IPS-20b (cell line): ENCODE measurements at regions not wholly inside any gene's neighbourhood (a gene's known extent, or its start where the extent isn't known, plus 50 kb on each side); places are given as distances from the start of the nearest gene placed in this dataset.

ENCODE experiments used
- H3K27ac ChIP-seq: one replicate; pipeline ENCODE4 v1.5.1; 2013; ENCODE audit warnings: low read length
- H3K27me3 ChIP-seq: 2 replicates; pipeline ENCODE4 v1.6.1; 2013; ENCODE audit warnings: mild to moderate bottlenecking, low read length, inconsistent platforms; ENCODE audit not compliant: insufficient read depth
- H3K36me3 ChIP-seq: 2 replicates; pipeline ENCODE4 v1.6.1; 2013; ENCODE audit warnings: low read depth, mild to moderate bottlenecking, inconsistent platforms, low read length, moderate library complexity; ENCODE audit not compliant: insufficient read depth
- H3K4me1 ChIP-seq: 2 replicates; pipeline ENCODE4 v1.6.1; 2013; ENCODE audit warnings: mild to moderate bottlenecking, control low read depth, inconsistent platforms, low read length, moderate library complexity; ENCODE audit not compliant: insufficient read depth
- H3K4me3 ChIP-seq: 2 replicates; pipeline ENCODE4 v1.5.1; 2013; ENCODE audit warnings: mild to moderate bottlenecking, low read length, inconsistent platforms
- H3K9ac ChIP-seq: 2 replicates; pipeline ENCODE4 v1.6.1; 2013; ENCODE audit warnings: low read depth, mild to moderate bottlenecking, inconsistent platforms, low read length, moderate library complexity
- H3K9me3 ChIP-seq: 2 replicates; pipeline ENCODE4 v1.6.1; 2013; ENCODE audit warnings: mild to moderate bottlenecking, low read depth, low read length, inconsistent platforms; ENCODE audit not compliant: insufficient read depth

GRCh38 chr10:31656851-31657433 is 271.7 kb downstream of the ARHGAP12 start:
- Histone ChIP-seq H3K9me3 (no peaks in the 10 kb centered on the region), H3K27ac (no peak overlapping the region), H3K4me3 (no peak overlapping the region), H3K9ac (no peak overlapping the region), H3K36me3 (no peaks in the 10 kb centered on the region), H3K4me1 (no peaks in the 10 kb centered on the region), H3K27me3 (no peaks in the 10 kb centered on the region)

DNA sequence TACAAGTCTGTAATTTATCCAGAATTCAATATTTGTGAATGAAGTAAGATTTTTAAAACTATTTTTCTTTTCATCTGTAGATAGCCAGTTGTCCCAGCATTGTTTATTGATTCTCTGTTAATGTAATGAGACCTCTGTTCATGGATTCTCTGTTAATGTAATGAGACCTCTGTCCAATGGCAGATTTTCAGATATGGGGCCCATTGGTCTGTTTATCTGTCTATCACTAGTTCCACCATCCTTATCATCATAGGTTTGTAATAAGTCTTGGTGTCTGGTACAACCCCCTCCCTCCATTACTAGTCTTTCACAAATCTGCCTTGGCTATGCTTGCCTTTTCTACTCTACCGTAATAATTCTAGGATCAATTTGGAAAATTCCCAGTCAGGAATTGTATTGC is 276.6 kb downstream of the ARHGAP12 start:
- H3K27me3 ChIP-seq, result no peaks in the 10 kb centered on the region
- no peak overlapping the region for H3K27ac ChIP-seq
- no peak overlapping the region for H3K4me3 ChIP-seq
- H3K4me1 ChIP-seq, result no peaks in the 10 kb centered on the region
- no peak overlapping the region for H3K9ac ChIP-seq
- H3K36me3 ChIP-seq, result no peaks in the 10 kb centered on the region
- no peaks in the 10 kb centered on the region for H3K9me3 ChIP-seq

- Histone ChIP-seq H3K4me1 (no peaks in the 10 kb centered on the region), H3K27me3 (no peaks in the 10 kb centered on the region), H3K9ac (no peak overlapping the region), H3K9me3 (no peaks in the 10 kb centered on the region), H3K4me3 (no peak overlapping the region), H3K36me3 (no peaks in the 10 kb centered on the region), H3K27ac (no peak overlapping the region)
Measured at GRCh38 chr10:31650010-31650409, 278.6 kb downstream of the ARHGAP12 start.

- H3K4me1 ChIP-seq, result no peaks in the 10 kb centered on the region
- no peak overlapping the region for H3K9ac ChIP-seq
- H3K36me3 ChIP-seq, result no peaks in the 10 kb centered on the region
- no peaks in the 10 kb centered on the region for H3K27me3 ChIP-seq
- H3K4me3 ChIP-seq, result no peak overlapping the region
- no peak overlapping the region for H3K27ac ChIP-seq
- H3K9me3 ChIP-seq, result no peaks in the 10 kb centered on the region
Measured at GRCh38 chr10:31648966-31649365, 279.7 kb downstream of the ARHGAP12 start.

- no peak overlapping the region for H3K9ac ChIP-seq
- H3K27me3 ChIP-seq, result no peaks in the 10 kb centered on the region
- H3K36me3 ChIP-seq, result no peaks in the 10 kb centered on the region
- no peak overlapping the region for H3K4me3 ChIP-seq
- no peaks in the 10 kb centered on the region for H3K4me1 ChIP-seq
- H3K27ac ChIP-seq, result no peak overlapping the region
- H3K9me3 ChIP-seq, result no peaks in the 10 kb centered on the region
Measured at GRCh38 chr10:31647861-31648260, 280.8 kb downstream of the ARHGAP12 start.

DNA sequence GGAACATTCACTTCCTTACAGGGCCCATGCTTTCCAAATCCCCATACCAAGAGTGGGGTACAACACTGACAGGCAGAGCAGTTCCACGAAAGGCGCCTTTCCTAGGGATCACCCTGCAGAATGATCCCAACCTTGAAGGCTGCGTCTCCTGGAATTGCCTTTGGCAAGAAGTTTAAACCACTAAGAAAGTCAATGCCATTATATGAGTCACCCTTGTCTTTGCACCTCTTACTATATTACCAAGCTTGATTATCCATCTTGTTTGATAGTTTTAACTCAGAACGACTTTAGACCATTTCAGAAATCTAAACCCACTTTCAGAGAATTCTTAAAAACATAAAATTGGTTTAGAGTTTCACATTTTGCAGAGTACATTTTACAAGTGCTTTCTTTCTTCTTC is 282.1 kb downstream of the ARHGAP12 start:
- H3K27me3 ChIP-seq, result no peaks in the 10 kb centered on the region
- H3K36me3 ChIP-seq, result no peaks in the 10 kb centered on the region
- H3K4me3 ChIP-seq, result no peak overlapping the region
- no peak overlapping the region for H3K9ac ChIP-seq
- no peak overlapping the region for H3K27ac ChIP-seq
- H3K4me1 ChIP-seq, result no peaks in the 10 kb centered on the region
- no peaks in the 10 kb centered on the region for H3K9me3 ChIP-seq

DNA sequence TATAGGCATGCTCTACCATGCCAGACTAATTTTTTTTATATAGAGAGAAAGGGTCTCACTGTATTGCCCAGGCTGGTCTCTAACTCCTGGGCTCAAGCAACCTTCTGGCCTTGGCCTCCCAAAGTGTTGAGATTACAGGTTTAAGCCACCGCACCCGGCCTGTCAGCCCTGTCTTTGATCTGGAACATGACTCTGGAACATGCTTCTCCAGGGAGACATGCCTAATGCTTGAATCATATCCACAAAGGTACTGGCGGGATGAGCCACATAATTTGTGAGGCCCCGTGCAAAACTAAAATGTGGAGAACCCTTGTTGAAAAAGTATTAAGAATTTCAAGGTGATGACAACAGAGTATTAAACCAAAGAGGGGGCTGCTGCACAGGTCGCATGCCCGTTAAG is 282.8 kb downstream of the ARHGAP12 start:
- Histone ChIP-seq H3K9me3 (no peaks in the 10 kb centered on the region), H3K36me3 (no peaks in the 10 kb centered on the region), H3K9ac (no peak overlapping the region), H3K27me3 (no peaks in the 10 kb centered on the region), H3K4me3 (no peak overlapping the region), H3K27ac (no peak overlapping the region), H3K4me1 (no peaks in the 10 kb centered on the region)

DNA sequence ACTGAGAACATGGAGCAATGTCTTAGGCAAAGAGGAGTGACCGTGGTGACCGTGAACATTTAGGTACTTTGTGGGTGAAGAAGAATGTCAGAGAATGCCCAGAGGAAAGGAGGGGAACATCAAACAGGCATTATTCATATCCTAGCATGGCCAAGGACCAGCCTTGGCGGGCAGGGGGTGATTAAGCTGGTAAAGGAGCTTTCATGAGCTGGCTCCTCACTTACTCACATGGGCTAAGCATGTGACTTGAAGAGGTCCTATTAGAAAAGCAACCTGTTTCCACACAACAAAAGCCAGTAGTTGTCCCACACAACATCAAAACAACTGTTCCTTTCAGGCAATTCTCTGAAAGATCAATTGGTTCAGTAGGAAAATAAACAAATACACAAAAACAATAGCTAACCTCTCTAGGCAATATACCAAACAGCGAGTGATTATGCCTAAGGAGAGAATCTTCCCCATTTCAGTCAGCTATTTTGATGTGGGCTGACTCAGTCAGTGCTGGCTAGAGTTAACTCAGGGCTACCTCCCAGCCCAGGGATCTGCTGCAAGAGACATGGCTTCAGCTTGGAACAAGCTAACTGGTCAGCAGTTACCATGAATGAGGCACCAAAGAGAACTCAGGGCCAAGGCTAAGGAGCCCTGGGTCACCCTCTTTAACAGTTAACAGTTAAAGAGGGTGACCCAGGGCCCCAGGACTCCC is 283.5 kb downstream of the ARHGAP12 start:
- Histone ChIP-seq H3K27me3 (no peaks in the 10 kb centered on the region), H3K27ac (no peak overlapping the region), H3K9ac (no peak overlapping the region), H3K9me3 (no peaks in the 10 kb centered on the region), H3K4me1 (no peaks in the 10 kb centered on the region), H3K4me3 (no peak overlapping the region), H3K36me3 (no peaks in the 10 kb centered on the region)

- H3K9me3 ChIP-seq, result no peaks in the 10 kb centered on the region
Measured at GRCh38 chr10:31642281-31642680, 286.4 kb downstream of the ARHGAP12 start.

DNA sequence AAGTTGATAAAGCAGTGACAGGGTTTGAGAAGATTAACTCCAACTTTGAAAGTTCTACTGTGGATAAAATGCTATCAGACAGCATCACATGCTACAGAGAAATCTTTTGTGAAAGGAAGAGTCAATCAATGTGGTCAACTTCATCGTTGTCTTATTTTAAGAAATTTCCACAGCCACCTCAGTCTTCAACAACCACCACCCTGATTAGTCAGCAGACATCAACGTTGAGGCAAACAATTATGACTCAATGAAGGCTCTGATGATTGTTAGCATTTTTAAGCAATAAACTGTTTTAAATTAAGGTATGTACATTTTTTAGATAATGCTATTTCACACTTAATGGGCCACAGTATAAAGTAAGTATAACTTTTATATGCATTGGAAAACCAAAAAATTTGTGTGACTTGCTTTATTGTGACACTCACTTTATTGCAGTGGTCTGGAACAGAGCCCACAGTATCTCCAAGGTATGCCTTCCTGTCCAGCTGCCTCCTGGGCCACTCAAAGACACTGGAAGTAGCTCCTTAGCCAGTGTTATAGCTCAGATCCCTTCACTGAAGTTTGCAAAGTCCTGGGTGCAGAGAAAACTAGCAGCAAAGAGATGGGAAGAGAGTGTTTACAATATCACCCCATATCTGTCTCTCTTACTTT is 293.1 kb downstream of the ARHGAP12 start:
- Histone ChIP-seq H3K27ac (no peak overlapping the region), H3K9me3 (no peaks in the 10 kb centered on the region), H3K27me3 (no peaks in the 10 kb centered on the region), H3K4me3 (no peak overlapping the region), H3K4me1 (no peaks in the 10 kb centered on the region), H3K36me3 (no peaks in the 10 kb centered on the region), H3K9ac (no peak overlapping the region)

More at GRCh38 chr10:31642281-31642680, 286.4 kb downstream of the ARHGAP12 start:
- Histone ChIP-seq H3K4me3 (no peak overlapping the region), H3K27ac (no peak overlapping the region), H3K27me3 (no peaks in the 10 kb centered on the region), H3K9ac (no peak overlapping the region), H3K4me1 (no peaks in the 10 kb centered on the region), H3K36me3 (no peaks in the 10 kb centered on the region)

DNA sequence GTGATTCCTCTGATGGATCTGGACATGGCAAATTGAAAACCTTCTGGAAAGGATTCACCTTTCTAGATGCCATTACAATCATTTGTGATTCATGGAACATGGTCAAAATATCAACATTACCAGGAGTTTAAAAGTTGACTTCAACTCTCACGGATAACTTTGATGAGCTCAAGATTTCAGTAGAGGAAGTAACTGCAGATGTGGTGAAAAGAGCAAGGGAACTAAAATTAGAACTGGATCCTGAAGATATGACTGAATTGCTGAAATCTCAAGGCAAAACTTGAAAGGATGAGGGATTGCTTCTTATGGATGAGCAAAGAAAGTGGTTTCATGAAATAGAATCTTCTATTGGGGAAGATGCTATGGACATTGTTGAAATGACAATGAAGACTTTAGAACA is 293.6 kb downstream of the ARHGAP12 start:
- Histone ChIP-seq H3K4me1 (no peaks in the 10 kb centered on the region), H3K27me3 (no peaks in the 10 kb centered on the region), H3K36me3 (no peaks in the 10 kb centered on the region), H3K9ac (no peak overlapping the region), H3K4me3 (no peak overlapping the region), H3K27ac (no peak overlapping the region), H3K9me3 (no peaks in the 10 kb centered on the region)
